ENCODE measurements at regions not wholly inside any gene's neighbourhood (a gene's known extent, or its start where the extent isn't known, plus 50 kb on each side); places are given as distances from the start of the nearest gene placed in this dataset.

- no peak for ATAC-seq (replicated peaks)
- Mint-ChIP-seq H3K27ac (no peak overlapping the region), H3K36me3 (ENCODE audit: insufficient read depth) (no peaks in the 10 kb centered on the region)
Observed at GRCh38 chr3:132874701-132875100, 152.5 kb upstream of the NPHP3 start.

GRCh38 chr3:132872711-132873110, 150.5 kb upstream of the NPHP3 start:
- ATAC-seq (replicated peaks): no peak
- Mint-ChIP-seq H3K27ac (no peak overlapping the region), H3K9me3 (no peaks in the 10 kb centered on the region), H3K4me1 (ENCODE audit: low read depth in 2 of 2) (no peaks in the 10 kb centered on the region), H3K27me3 (peaks cover 6 to 19% of the 10 kb centered on the region in 2 donors), H3K36me3 (ENCODE audit: insufficient read depth) (no peaks in the 10 kb centered on the region), H3K4me3 (no peak overlapping the region)
- DNase-seq: no peak

More at GRCh38 chr3:132874701-132875100, 152.5 kb upstream of the NPHP3 start:
- no peak for DNase-seq
- no peaks in the 10 kb centered on the region for H3K4me1 Mint-ChIP-seq (ENCODE audit: low read depth in 2 of 2)
- H3K4me3 Mint-ChIP-seq: no peak overlapping the region
- peaks cover 3 to 16% of the 10 kb centered on the region in 2 donors for H3K27me3 Mint-ChIP-seq
- no peaks in the 10 kb centered on the region for H3K9me3 Mint-ChIP-seq

DNA sequence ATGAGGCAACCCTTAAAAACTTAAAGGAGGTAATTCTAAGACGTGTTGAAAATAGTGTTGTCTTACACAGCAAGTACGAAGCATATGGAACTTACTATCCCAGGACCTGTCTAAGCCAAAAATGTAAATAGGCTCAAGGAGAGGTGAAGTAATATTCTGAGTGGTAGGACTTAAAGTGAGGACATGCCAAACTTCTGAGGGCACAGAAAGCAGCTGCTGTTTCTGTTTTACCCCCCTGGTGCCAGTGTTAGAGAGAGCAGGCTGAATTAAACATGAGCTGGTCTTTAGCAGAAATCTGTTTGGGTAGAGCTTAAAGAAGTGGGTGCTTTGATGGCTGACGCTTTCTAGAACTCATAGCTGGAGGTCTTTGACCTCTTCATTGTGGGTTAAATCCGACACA, 149.7 kb upstream of the NPHP3 start:
- DNase-seq (no peak), ATAC-seq (replicated peaks) (no peak)
- H3K27ac Mint-ChIP-seq: no peak overlapping the region
- H3K4me3 Mint-ChIP-seq: no peak overlapping the region
- H3K9me3 Mint-ChIP-seq: no peaks in the 10 kb centered on the region
- no peaks in the 10 kb centered on the region for H3K4me1 Mint-ChIP-seq (ENCODE audit: low read depth in 2 of 2)
- no peaks in the 10 kb centered on the region for H3K36me3 Mint-ChIP-seq (ENCODE audit: insufficient read depth)
- peaks cover 6 to 19% of the 10 kb centered on the region in 2 donors for H3K27me3 Mint-ChIP-seq

DNA sequence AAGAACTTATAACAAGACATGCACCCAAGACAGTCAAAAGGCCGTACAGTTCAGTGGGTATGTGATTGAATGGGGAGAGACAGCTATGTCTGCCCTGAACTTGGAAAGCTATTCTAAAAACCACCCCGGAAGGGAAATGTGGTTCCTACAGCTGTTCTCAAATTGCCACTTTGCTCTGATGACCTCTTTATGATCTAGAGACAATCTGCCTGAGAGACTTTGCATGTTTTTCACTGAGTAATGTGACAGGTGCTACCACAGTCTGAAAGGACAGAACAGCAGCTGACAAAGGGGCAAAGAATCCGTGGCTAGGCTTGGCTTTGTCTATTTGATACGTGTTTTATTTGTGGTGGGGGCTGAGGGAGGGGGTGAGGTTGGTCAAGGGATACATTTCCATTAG, 148.3 kb upstream of the NPHP3 start:
- H3K36me3 Mint-ChIP-seq (ENCODE audit: insufficient read depth): no peaks in the 10 kb centered on the region
- peaks cover 6 to 19% of the 10 kb centered on the region in 2 donors for H3K27me3 Mint-ChIP-seq
- no peak for ATAC-seq (replicated peaks)
- H3K9me3 Mint-ChIP-seq: no peaks in the 10 kb centered on the region
- H3K4me3 Mint-ChIP-seq: no peak overlapping the region
- no peak overlapping the region for H3K27ac Mint-ChIP-seq
- no peaks in the 10 kb centered on the region for H3K4me1 Mint-ChIP-seq (ENCODE audit: low read depth in 2 of 2)
- DNase-seq: no peak

GRCh38 chr3:132867956-132868355, 145.7 kb upstream of the NPHP3 start:
- H3K4me1 Mint-ChIP-seq (ENCODE audit: low read depth in 2 of 2): no peaks in the 10 kb centered on the region
- peaks cover 6 to 21% of the 10 kb centered on the region in 2 donors for H3K27me3 Mint-ChIP-seq
- DNase-seq: no peak
- no peak overlapping the region for H3K4me3 Mint-ChIP-seq
- no peak overlapping the region for H3K27ac Mint-ChIP-seq
- ATAC-seq (replicated peaks): no peak
- H3K36me3 Mint-ChIP-seq (ENCODE audit: insufficient read depth): no peaks in the 10 kb centered on the region
- no peaks in the 10 kb centered on the region for H3K9me3 Mint-ChIP-seq

GRCh38 chr3:132867526-132867925, 145.3 kb upstream of the NPHP3 start:
- H3K36me3 Mint-ChIP-seq (ENCODE audit: insufficient read depth): no peaks in the 10 kb centered on the region
- H3K9me3 Mint-ChIP-seq: no peaks in the 10 kb centered on the region
- H3K27ac Mint-ChIP-seq: no peak overlapping the region
- no peaks in the 10 kb centered on the region for H3K4me1 Mint-ChIP-seq (ENCODE audit: low read depth in 2 of 2)
- peaks cover 6 to 21% of the 10 kb centered on the region in 2 donors for H3K27me3 Mint-ChIP-seq
- DNase-seq: no peak
- ATAC-seq (replicated peaks): no peak
- H3K4me3 Mint-ChIP-seq: no peak overlapping the region

GRCh38 chr3:132857317-132857716, 135.1 kb upstream of the NPHP3 start:
- DNase-seq (no peak), ATAC-seq (replicated peaks) (no peak)
- H3K4me1 Mint-ChIP-seq (ENCODE audit: low read depth in 2 of 2): no peaks in the 10 kb centered on the region
- no peak overlapping the region for H3K4me3 Mint-ChIP-seq
- H3K36me3 Mint-ChIP-seq (ENCODE audit: insufficient read depth): no peaks in the 10 kb centered on the region
- H3K9me3 Mint-ChIP-seq: no peaks in the 10 kb centered on the region
- no peak overlapping the region for H3K27ac Mint-ChIP-seq
- no peaks in the 10 kb centered on the region for H3K27me3 Mint-ChIP-seq

- DNase-seq: no peak
- Mint-ChIP-seq H3K4me1 (ENCODE audit: low read depth in 2 of 2) (no peaks in the 10 kb centered on the region), H3K9me3 (peaks cover 0 to 5% of the 10 kb centered on the region in 2 donors), H3K4me3 (no peak overlapping the region), H3K36me3 (ENCODE audit: insufficient read depth) (no peaks in the 10 kb centered on the region), H3K27me3 (no peaks in the 10 kb centered on the region), H3K27ac (no peak overlapping the region)
- ATAC-seq (replicated peaks): no peak
Observed at GRCh38 chr3:132854856-132855535, 132.8 kb upstream of the NPHP3 start.

- ATAC-seq (replicated peaks) (no peak), DNase-seq (no peak)
- H3K9me3 Mint-ChIP-seq: peaks cover 0 to 5% of the 10 kb centered on the region in 2 donors
- no peaks in the 10 kb centered on the region for H3K4me1 Mint-ChIP-seq (ENCODE audit: low read depth in 2 of 2)
- H3K36me3 Mint-ChIP-seq (ENCODE audit: insufficient read depth): no peaks in the 10 kb centered on the region
- no peak overlapping the region for H3K27ac Mint-ChIP-seq
- H3K27me3 Mint-ChIP-seq: peaks cover 3 to 5% of the 10 kb centered on the region in 2 donors
- H3K4me3 Mint-ChIP-seq: no peak overlapping the region
Observed at GRCh38 chr3:132847849-132848625, 125.8 kb upstream of the NPHP3 start.

DNA sequence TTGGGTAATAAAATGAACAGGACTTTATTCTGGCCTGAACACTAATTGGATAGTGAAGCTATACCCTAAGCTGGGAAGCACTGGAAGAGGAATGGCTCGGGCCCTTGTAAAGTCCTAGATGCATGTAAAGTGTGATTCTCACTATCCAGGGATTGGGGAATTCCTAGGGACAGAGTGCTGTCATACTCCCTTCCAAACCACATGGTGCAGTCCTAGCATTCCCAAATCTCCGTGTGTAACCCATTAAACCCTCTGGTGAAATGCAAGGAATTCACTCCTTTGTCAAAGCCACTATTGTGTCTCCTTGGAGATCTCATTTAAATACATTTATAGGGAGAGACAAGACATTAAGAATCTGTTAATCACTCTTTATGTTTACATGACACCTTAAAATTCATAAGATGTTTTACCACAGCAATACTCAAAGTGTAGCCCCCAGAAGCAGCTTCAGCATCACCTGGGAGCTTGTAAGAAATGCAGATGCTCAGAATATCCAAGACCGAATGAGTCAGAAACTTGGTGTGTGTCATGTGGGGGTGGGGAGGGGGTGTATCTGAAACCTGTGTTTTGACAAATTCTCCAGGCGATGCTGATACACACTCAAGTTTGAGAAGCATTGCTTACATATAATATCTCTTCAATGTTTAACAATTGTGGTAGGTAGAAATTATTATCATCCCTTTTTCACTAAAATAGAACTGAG, 121.8 kb upstream of the NPHP3 start:
- ATAC-seq (replicated peaks) (no peak), DNase-seq (no peak)
- no peaks in the 10 kb centered on the region for H3K4me1 Mint-ChIP-seq (ENCODE audit: low read depth in 2 of 2)
- no peak overlapping the region for H3K27ac Mint-ChIP-seq
- no peaks in the 10 kb centered on the region for H3K36me3 Mint-ChIP-seq (ENCODE audit: insufficient read depth)
- H3K4me3 Mint-ChIP-seq: no peak overlapping the region
- H3K9me3 Mint-ChIP-seq: no peaks in the 10 kb centered on the region
- peaks cover 14 to 35% of the 10 kb centered on the region in 2 donors for H3K27me3 Mint-ChIP-seq

GRCh38 chr3:132843349-132843748, 121.1 kb upstream of the NPHP3 start:
- Mint-ChIP-seq H3K4me1 (ENCODE audit: low read depth in 2 of 2) (no peaks in the 10 kb centered on the region), H3K27me3 (peaks cover 14 to 35% of the 10 kb centered on the region in 2 donors), H3K4me3 (no peak overlapping the region), H3K36me3 (ENCODE audit: insufficient read depth) (no peaks in the 10 kb centered on the region), H3K27ac (no peak overlapping the region), H3K9me3 (no peaks in the 10 kb centered on the region)
- DNase-seq (no peak), ATAC-seq (replicated peaks) (no peak)

DNA sequence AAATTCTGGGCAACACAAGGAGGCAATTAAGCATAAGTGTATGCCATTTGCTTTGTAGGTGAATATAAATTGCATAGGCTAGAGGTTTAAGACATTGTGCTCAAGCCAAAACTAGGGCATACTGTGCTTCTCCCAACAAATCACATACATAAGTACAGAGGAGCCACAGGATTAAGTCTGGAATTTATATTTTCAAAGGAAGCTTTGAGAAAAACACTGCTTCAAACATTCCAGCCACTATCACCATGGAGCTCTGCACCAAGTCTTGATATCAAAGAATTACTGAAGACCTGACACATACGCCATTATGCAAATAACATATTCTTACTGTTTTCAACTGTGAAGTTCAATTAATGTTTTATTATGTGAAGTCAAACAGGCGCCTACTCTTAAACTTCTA, 119.4 kb upstream of the NPHP3 start:
- H3K27me3 Mint-ChIP-seq: peaks cover 14 to 44% of the 10 kb centered on the region in 2 donors
- no peaks in the 10 kb centered on the region for H3K9me3 Mint-ChIP-seq
- no peak overlapping the region for H3K4me3 Mint-ChIP-seq
- no peaks in the 10 kb centered on the region for H3K36me3 Mint-ChIP-seq (ENCODE audit: insufficient read depth)
- H3K27ac Mint-ChIP-seq: no peak overlapping the region
- ATAC-seq (replicated peaks) (no peak), DNase-seq (no peak)
- no peaks in the 10 kb centered on the region for H3K4me1 Mint-ChIP-seq (ENCODE audit: low read depth in 2 of 2)

GRCh38 chr3:132840201-132840700, 118.0 kb upstream of the NPHP3 start:
- H3K27ac Mint-ChIP-seq: no peak overlapping the region
- no peaks in the 10 kb centered on the region for H3K36me3 Mint-ChIP-seq (ENCODE audit: insufficient read depth)
- H3K27me3 Mint-ChIP-seq: peaks cover 16 to 49% of the 10 kb centered on the region in 2 donors
- ATAC-seq (replicated peaks) (no peak), DNase-seq (no peak)
- H3K4me1 Mint-ChIP-seq (ENCODE audit: low read depth in 2 of 2): no peaks in the 10 kb centered on the region
- H3K9me3 Mint-ChIP-seq: no peaks in the 10 kb centered on the region
- H3K4me3 Mint-ChIP-seq: no peak overlapping the region

All from effector memory CD8-positive, alpha-beta T cell (primary cell).